Endothelial cell of umbilical vein (primary cell): ENCODE measurements at regions not wholly inside any gene's neighbourhood (a gene's known extent, or its start where the extent isn't known, plus 50 kb on each side); places are given as distances from the start of the nearest gene placed in this dataset.

Source experiments
- CTCF ChIP-seq, 2 donors: IDR thresholded peaks; 1 replicate in 1 of 2; 2 replicates in 1 of 2; pipeline ENCODE4 v1.5.1; 2011; ENCODE audit warnings: low read length in 2 of 2, mild to moderate bottlenecking in 2 of 2, moderate library complexity in 2 of 2, control low read depth in 1 of 2, inconsistent platforms in 1 of 2, low read depth in 1 of 2; ENCODE audit not compliant: insufficient read depth in 1 of 2; ENCODE audit errors: extremely low read depth in 1 of 2
- GATA2 ChIP-seq: IDR thresholded peaks from 2 replicates; pipeline ENCODE4 v1.7.0; 2011; ENCODE audit warnings: low read depth, mild to moderate bottlenecking, moderate library complexity, mixed read lengths, low read length; ENCODE audit not compliant: insufficient read length, insufficient read depth
- JUN ChIP-seq: IDR thresholded peaks from 2 replicates; pipeline ENCODE4 v1.6.1; 2011; ENCODE audit warnings: borderline replicate concordance, low read depth; ENCODE audit not compliant: insufficient read length, insufficient read depth
- POLR2A ChIP-seq: IDR thresholded peaks from 2 replicates; pipeline ENCODE4 v1.6.1; 2012; ENCODE audit warnings: low read depth, mild to moderate bottlenecking, control low read depth, low read length

DNA sequence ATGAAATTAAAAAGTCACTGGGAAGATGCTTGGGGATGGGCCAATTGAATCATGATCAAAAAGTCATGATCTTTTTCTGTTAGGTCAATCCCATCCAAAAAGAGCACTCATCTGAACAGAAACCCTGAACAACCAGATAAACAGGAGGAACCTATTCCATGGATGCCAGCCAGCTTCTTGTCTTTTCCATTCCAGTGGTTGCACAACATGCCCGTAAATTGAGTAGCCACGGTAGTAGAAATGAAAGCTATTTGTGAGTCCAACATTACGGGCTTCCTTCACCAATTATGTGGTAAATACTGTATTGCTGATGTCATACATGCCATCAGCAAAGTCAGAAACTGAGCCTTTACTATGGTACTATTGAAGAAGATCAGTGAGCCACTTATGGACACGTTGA is 982.4 kb upstream of the HS3ST1 start:
- TF ChIP-seq POLR2A (no peak), CTCF (IDR thresholded peaks at IDR 0.05; ENCODE audit: extremely low read depth in 1 of 2, insufficient read depth in 1 of 2, low read depth in 1 of 2, low read length in 2 of 2) (no peak), GATA2 (no peak), JUN (no peak)
